SK-N-SH treated with all-trans-retinoic acid at 6 μM for 48 hours (cell line): ENCODE measurements at regions not wholly inside any gene's neighbourhood (a gene's known extent, or its start where the extent isn't known, plus 50 kb on each side); places are given as distances from the start of the nearest gene placed in this dataset.

ENCODE experiments used
- ARNTL ChIP-seq: fragments of 450-650 bp; formaldehyde crosslinking; IDR thresholded peaks from 2 replicates; pipeline ENCODE4 v1.5.0; 2020; ENCODE audit warnings: low read depth, mild to moderate bottlenecking, moderate library complexity, borderline replicate concordance
- BACH2 ChIP-seq: fragments of 250-450 bp; sonication (Bioruptor Pico); IDR thresholded peaks from 2 replicates; pipeline ENCODE4 v1.9.0; 2021; ENCODE audit warnings: mild to moderate bottlenecking, borderline replicate concordance
- CSDC2 ChIP-seq: fragments of 250-450 bp; sonication (Bioruptor Pico); IDR thresholded peaks from 2 replicates; pipeline ENCODE4 v1.5.0; 2020; ENCODE audit warnings: mild to moderate bottlenecking, moderate library complexity
- CSRNP3 ChIP-seq: fragments of 250-450 bp; sonication (Bioruptor Pico); IDR thresholded peaks from 2 replicates; pipeline ENCODE4 v1.5.1; 2021; ENCODE audit warnings: mild to moderate bottlenecking, moderate library complexity
- ESRRG ChIP-seq: fragments of 250-450 bp; sonication (Bioruptor Pico); IDR thresholded peaks from 2 replicates; pipeline ENCODE4 v1.6.1; 2021; ENCODE audit warnings: mild to moderate bottlenecking
- ISL1 ChIP-seq: fragments of 250-450 bp; sonication (Bioruptor Pico); IDR thresholded peaks from 2 replicates; pipeline ENCODE4 v2.1.2; 2022; ENCODE audit warnings: mild to moderate bottlenecking, moderate library complexity
- RARB ChIP-seq: fragments of 250-450 bp; sonication (Bioruptor Pico); IDR thresholded peaks from 2 replicates; pipeline ENCODE4 v1.8.0; 2021; ENCODE audit warnings: mild to moderate bottlenecking, moderate library complexity
- TCF4 ChIP-seq: fragments of 250-450 bp; sonication (Bioruptor Pico); IDR thresholded peaks from 2 replicates; pipeline ENCODE4 v1.8.0; 2021; ENCODE audit warnings: mild to moderate bottlenecking, moderate library complexity, borderline replicate concordance
- TF ChIP-seq, protein P1 (sequence below): fragments of 250-450 bp; sonication (Bioruptor Pico); IDR thresholded peaks from 2 replicates; pipeline ENCODE4 v1.8.0; 2021; ENCODE audit warnings: low read depth, mild to moderate bottlenecking, moderate library complexity, borderline replicate concordance

- TF ChIP-seq ARNTL (CRISPR knock-in tag) = no peak
- no peak for TF ChIP-seq CSRNP3 (CRISPR knock-in tag)
- TF ChIP-seq, protein P1, sequence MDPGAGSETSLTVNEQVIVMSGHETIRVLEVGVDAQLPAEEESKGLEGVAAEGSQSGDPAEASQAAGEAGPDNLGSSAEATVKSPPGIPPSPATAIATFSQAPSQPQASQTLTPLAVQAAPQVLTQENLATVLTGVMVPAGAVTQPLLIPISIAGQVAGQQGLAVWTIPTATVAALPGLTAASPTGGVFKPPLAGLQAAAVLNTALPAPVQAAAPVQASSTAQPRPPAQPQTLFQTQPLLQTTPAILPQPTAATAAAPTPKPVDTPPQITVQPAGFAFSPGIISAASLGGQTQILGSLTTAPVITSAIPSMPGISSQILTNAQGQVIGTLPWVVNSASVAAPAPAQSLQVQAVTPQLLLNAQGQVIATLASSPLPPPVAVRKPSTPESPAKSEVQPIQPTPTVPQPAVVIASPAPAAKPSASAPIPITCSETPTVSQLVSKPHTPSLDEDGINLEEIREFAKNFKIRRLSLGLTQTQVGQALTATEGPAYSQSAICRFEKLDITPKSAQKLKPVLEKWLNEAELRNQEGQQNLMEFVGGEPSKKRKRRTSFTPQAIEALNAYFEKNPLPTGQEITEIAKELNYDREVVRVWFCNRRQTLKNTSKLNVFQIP = no peak
- TF ChIP-seq RARB (CRISPR knock-in tag) = no peak
- TF ChIP-seq BACH2 (CRISPR knock-in tag) = no peak
- no peak for TF ChIP-seq CSDC2
- no peak for TF ChIP-seq ESRRG
- no peak for TF ChIP-seq TCF4 (CRISPR knock-in tag)
- TF ChIP-seq ISL1 (CRISPR knock-in tag) = no peak
Observed at GRCh38 chr9:107635803-107636174, 146.2 kb upstream of the KLF4 start.
